Adrenal gland (tissue), 9 donors: ENCODE measurements at regions not wholly inside any gene's neighbourhood (a gene's known extent, or its start where the extent isn't known, plus 50 kb on each side); places are given as distances from the start of the nearest gene placed in this dataset.

Source experiments
- DNase-seq, 7 donors: peaks; one replicate each; pipeline ENCODE4 v3.0.0-alpha.2; 2019 to 2020
- H3K27ac ChIP-seq, 5 donors: fragments of 200-600 bp; sonication (generic) in 4 of 5; 1 replicate in 3 of 5; 2 replicates in 2 of 5; pipeline versions ENCODE4 v1.5.1 to v1.8.0; 2016 to 2020; ENCODE audit warnings: mild to moderate bottlenecking in 1 of 5
- H3K27me3 ChIP-seq: fragments of 200-600 bp; 2 replicates; pipeline ENCODE4 v1.8.0; 2021
- H3K36me3 ChIP-seq, 2 donors: fragments of 200-600 bp; replicated peaks in 1 of 2; 1 replicate in 1 of 2; 2 replicates in 1 of 2; pipeline versions ENCODE4 v1.5.1 to v1.8.0; 2018 to 2022
- H3K4me1 ChIP-seq, 2 donors: fragments of 200-600 bp; replicated peaks in 1 of 2; 1 replicate in 1 of 2; 2 replicates in 1 of 2; pipeline versions ENCODE4 v1.5.1 to v1.8.0; 2018 to 2021
- H3K4me3 ChIP-seq, 4 donors: fragments of 200-600 bp; sonication (generic) in 3 of 4; one replicate each; pipeline ENCODE4 v1.5.1; 2016 to 2018
- H3K9me3 ChIP-seq, 3 donors: fragments of 200-600 bp; sonication (generic) in 1 of 3; replicated peaks in 1 of 3; 1 replicate in 2 of 3; 2 replicates in 1 of 3; pipeline versions ENCODE4 v1.5.1 to v1.8.0; 2016 to 2021
- POLR2A ChIP-seq, 2 donors: fragments of 450-650 bp; IDR thresholded peaks; one replicate each; pipeline ENCODE4 v1.6.1; 2017; ENCODE audit warnings: antibody characterized with exemption in 2 of 2, mild to moderate bottlenecking in 2 of 2, moderate library complexity in 1 of 2
- WGBS, 4 donors: extraction: QIAGEN DNeasy Blood & Tissue Kit in 2 of 4; methylation state at CpG; one replicate each; pipeline versions ENCODE4 v1.1.5 to v1.1.7; 2013 to 2017; 5-methylcytosine and 5-hydroxymethylcytosine counted together
- intact Hi-C, 2 donors: fragments of 100-400 bp; cut with DNase I; formaldehyde crosslinking; loops; one replicate each; pipeline versions ENCODE4 v1.14.1 to v1.15.0; 2022 to 2023
- TF ChIP-seq, protein P1 (sequence below), 6 experiments: fragments of 450-650 bp in 4 of 6; fragments of 200-600 bp in 2 of 6; sonication (generic) in 1 of 6; IDR thresholded peaks; 1 replicate in 5 of 6; 2 replicates in 1 of 6; pipeline versions ENCODE4 v1.5.1 to v1.8.0; 2016 to 2021; ENCODE audit warnings: antibody characterized with exemption in 6 of 6, mild to moderate bottlenecking in 2 of 6, moderate library complexity in 1 of 6
- donor health status: healthy with polysubstance abuse.
- donor health status: Bipolar disorder and iron deficiency.
- donor health status: DM: yes; HTN: yes; CAD: no.
- donor health status: DM: no; HTN: no; CAD: no.
- donor health status: DM: no; HTN: no; CAD: no.

DNA sequence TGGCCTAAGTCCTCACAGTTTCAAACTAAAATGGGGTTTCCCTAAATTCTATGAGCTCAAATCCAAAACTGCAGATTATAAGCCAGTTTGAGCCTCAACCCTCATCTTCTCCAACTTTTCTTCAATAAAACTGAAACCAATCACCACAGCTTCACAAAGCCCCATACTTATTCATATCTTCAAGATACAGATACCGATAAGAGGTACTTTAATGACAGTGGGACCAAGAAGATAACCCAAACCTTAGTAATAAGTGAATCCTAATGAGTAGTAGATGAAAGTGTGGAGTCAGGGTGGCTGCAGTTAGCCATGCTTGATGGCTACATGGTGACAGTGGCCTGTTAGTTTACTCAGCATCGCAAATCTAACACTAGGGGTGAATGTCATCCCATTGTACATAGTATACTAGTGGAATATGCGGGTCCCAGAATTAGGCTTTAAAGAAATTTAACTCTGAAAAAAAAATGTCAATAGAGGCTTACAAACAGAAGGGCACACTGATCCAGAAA is 395.8 kb upstream of the PHF14 start:
- H3K4me1 ChIP-seq, result no peaks in the 10 kb centered on the region
- intact Hi-C loops, result no loop called here
- no peaks in the 10 kb centered on the region for H3K27me3 ChIP-seq
- no peak for DNase-seq
- no peaks in the 10 kb centered on the region for H3K9me3 ChIP-seq
- H3K27ac ChIP-seq, result no peak overlapping the region
- no peak overlapping the region for H3K4me3 ChIP-seq
- H3K36me3 ChIP-seq, result no peaks in the 10 kb centered on the region
- 94 to 97% (median 94%) methylated on average over 3 of the region's 3 CpGs for WGBS, 4 donors
- no peak for TF ChIP-seq POLR2A (IDR thresholded peaks at IDR 0.05)
- TF ChIP-seq, protein P1, sequence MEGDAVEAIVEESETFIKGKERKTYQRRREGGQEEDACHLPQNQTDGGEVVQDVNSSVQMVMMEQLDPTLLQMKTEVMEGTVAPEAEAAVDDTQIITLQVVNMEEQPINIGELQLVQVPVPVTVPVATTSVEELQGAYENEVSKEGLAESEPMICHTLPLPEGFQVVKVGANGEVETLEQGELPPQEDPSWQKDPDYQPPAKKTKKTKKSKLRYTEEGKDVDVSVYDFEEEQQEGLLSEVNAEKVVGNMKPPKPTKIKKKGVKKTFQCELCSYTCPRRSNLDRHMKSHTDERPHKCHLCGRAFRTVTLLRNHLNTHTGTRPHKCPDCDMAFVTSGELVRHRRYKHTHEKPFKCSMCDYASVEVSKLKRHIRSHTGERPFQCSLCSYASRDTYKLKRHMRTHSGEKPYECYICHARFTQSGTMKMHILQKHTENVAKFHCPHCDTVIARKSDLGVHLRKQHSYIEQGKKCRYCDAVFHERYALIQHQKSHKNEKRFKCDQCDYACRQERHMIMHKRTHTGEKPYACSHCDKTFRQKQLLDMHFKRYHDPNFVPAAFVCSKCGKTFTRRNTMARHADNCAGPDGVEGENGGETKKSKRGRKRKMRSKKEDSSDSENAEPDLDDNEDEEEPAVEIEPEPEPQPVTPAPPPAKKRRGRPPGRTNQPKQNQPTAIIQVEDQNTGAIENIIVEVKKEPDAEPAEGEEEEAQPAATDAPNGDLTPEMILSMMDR (IDR thresholded peaks at IDR 0.05), result no peak

DNA sequence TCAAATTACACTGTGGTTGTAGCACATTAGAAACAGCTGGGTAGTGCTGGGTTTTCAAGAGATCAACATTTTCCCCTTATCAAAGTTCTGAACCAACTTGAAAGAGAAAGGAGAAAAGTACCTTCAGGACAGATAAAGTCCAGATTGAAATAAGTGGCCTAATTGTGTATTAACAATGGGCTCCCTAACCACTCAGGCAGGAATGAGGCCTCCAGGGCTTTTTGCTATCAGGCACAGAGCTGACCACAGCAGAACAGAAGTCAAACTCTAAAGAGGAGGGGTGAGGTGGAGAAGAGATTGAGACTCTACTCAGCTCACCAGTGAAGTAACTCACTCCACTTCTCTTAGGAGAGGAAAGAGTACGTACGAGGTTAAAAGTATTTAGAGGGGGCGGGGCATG is 394.1 kb upstream of the PHF14 start:
- DNase-seq, result peak in 1 of 7 donors; percentile 58
- Histone ChIP-seq H3K27ac (no peak overlapping the region), H3K36me3 (no peaks in the 10 kb centered on the region), H3K4me1 (no peaks in the 10 kb centered on the region), H3K4me3 (no peak overlapping the region), H3K27me3 (no peaks in the 10 kb centered on the region), H3K9me3 (no peaks in the 10 kb centered on the region)
- TF ChIP-seq, protein P1 (IDR thresholded peaks at IDR 0.05), result no peak
- TF ChIP-seq POLR2A (IDR thresholded peaks at IDR 0.05), result no peak
- WGBS, 4 donors, result 87 to 99% (median 91%) methylated on average over 3 of the region's 3 CpGs
- intact Hi-C loops, result no loop called here

DNA sequence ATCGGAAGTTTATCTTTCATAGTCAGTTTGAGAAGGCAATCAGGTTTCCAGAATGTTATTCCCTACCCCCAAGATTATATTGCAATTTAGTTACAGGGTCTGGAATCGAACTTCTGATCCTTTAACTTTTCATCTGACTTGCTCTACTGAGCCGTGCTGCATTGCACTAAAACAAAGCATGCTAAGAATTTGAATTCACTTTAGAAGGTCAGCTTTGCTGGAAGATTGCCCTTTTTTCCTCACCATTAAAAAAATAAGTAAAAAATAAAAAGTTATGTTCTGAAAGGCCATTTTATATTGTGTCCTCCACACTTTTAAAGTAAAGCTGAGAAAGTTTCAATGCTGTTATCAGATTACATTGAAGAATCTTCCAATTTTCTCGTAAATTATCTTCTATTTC is 388.8 kb upstream of the PHF14 start:
- 47 to 61% (median 51%) methylated on average over 4 of the region's 4 CpGs for whole genome bisulfite sequencing, 4 donors
- H3K4me1 ChIP-seq, result no peaks in the 10 kb centered on the region
- no peak overlapping the region for H3K27ac ChIP-seq
- H3K27me3 ChIP-seq, result no peaks in the 10 kb centered on the region
- H3K4me3 ChIP-seq, result no peak overlapping the region
- intact Hi-C loops, result no loop called here
- DNase-seq, result no peak
- no peaks in the 10 kb centered on the region for H3K36me3 ChIP-seq
- TF ChIP-seq, protein P1 (IDR thresholded peaks at IDR 0.05), result no peak
- no peak for TF ChIP-seq POLR2A (IDR thresholded peaks at IDR 0.05)
- no peaks in the 10 kb centered on the region for H3K9me3 ChIP-seq

DNA sequence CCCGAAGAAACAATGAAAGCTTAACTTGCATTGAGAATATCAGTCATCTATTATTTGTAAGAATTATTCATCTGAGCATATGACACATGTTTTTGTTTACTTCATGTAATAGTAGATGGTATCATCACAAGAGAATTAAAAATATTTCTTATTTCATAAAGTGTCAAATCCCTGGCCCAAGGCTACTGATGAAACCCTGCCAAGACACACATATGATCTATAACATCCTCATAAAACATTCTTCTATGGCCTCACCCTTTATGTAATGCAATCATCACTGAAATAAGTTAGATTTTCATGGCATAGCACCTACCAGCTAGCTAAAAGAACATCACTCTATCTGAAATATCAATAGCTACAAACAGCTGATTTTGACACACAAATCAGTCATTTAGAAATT is 385.6 kb upstream of the PHF14 start:
- Histone ChIP-seq H3K4me1 (no peaks in the 10 kb centered on the region), H3K4me3 (no peak overlapping the region), H3K36me3 (no peaks in the 10 kb centered on the region), H3K27me3 (no peaks in the 10 kb centered on the region), H3K27ac (no peak overlapping the region), H3K9me3 (no peaks in the 10 kb centered on the region)
- intact Hi-C loops, result no loop called here
- 85 to 90% (median 89%) methylated on average over 1 of the region's 1 CpG for WGBS, 4 donors
- no peak for TF ChIP-seq POLR2A (IDR thresholded peaks at IDR 0.05)
- TF ChIP-seq, protein P1 (IDR thresholded peaks at IDR 0.05), result no peak
- DNase-seq, result no peak
